SK-N-SH (cell line): ENCODE measurements at regions not wholly inside any gene's neighbourhood (a gene's known extent, or its start where the extent isn't known, plus 50 kb on each side); places are given as distances from the start of the nearest gene placed in this dataset.

ENCODE experiments used
- CTCF ChIA-PET: fragments of 300-600, 350-600 bp; formaldehyde crosslinking; extraction: SDS; loops from one replicate; lab custom pipeline; 2021; lab: Yijun Ruan, JAX
- POLR2A ChIA-PET: fragments of 350-600 bp; sonication (Branson Sonifier 250); formaldehyde crosslinking; extraction: SDS; loops from one replicate; lab custom pipeline; 2020; ENCODE audit warnings: antibody characterized with exemption, inconsistent platforms; lab: Yijun Ruan, JAX
- DNase-seq: peaks from one replicate; pipeline ENCODE4 v3.0.0; 2012
- H2AFZ ChIP-seq: fragments of 200-600 bp; sonication (generic); 2 replicates; pipeline ENCODE4 v1.8.1; 2016; ENCODE audit warnings: antibody characterized with exemption, mild to moderate bottlenecking, low read depth
- H3F3A ChIP-seq: fragments of 200-600 bp; sonication (generic); replicated peaks from 2 replicates; pipeline ENCODE3; 2016; ENCODE audit warnings: antibody characterized with exemption, mild to moderate bottlenecking; ENCODE audit not compliant: insufficient read depth
- H3K27ac ChIP-seq, 2 experiments: fragments of 200-500 bp in 1 of 2; fragments of 200-600 bp in 1 of 2; sonication (Bioruptor generic) in 1 of 2; sonication (generic), shearing (Covaris generic) in 1 of 2; 2 replicates each; pipeline versions ENCODE4 v1.5.1 to v1.6.1; 2014 to 2016; ENCODE audit warnings: low read depth in 2 of 2, inconsistent platforms in 1 of 2, low read length in 1 of 2, mild to moderate bottlenecking in 1 of 2, mixed read lengths in 1 of 2
- H3K27me3 ChIP-seq: fragments of 200-600 bp; sonication (generic), shearing (Covaris generic); 2 replicates; pipeline ENCODE4 v1.6.1; 2016; ENCODE audit warnings: mixed run types; ENCODE audit not compliant: insufficient read depth
- H3K36me3 ChIP-seq, 2 experiments: fragments of 200-500 bp in 1 of 2; fragments of 200-600 bp in 1 of 2; sonication (Bioruptor generic) in 1 of 2; sonication (generic) in 1 of 2; replicated peaks in 1 of 2; 2 replicates each; pipeline versions ENCODE3 to v1.5.1; 2014 to 2016; ENCODE audit warnings: low read length in 1 of 2, mild to moderate bottlenecking in 1 of 2; ENCODE audit not compliant: insufficient read depth in 2 of 2, control insufficient read depth in 1 of 2
- H3K4me1 ChIP-seq, 2 experiments: fragments of 200-500 bp in 1 of 2; fragments of 200-600 bp in 1 of 2; sonication (Bioruptor generic) in 1 of 2; sonication (generic), shearing (Covaris generic) in 1 of 2; 2 replicates each; pipeline versions ENCODE4 v1.5.1 to v1.6.1; 2014 to 2016; ENCODE audit warnings: low read depth in 1 of 2, low read length in 1 of 2, mixed run types in 1 of 2; ENCODE audit not compliant: insufficient read depth in 2 of 2, control insufficient read depth in 1 of 2
- H3K4me2 ChIP-seq: fragments of 200-600 bp; sonication (generic), shearing (Covaris generic); 2 replicates; pipeline ENCODE4 v1.6.1; 2017; ENCODE audit warnings: mixed run types
- H3K4me3 ChIP-seq, 2 experiments: fragments of 200-500 bp in 1 of 2; fragments of 200-600 bp in 1 of 2; sonication (Bioruptor generic) in 1 of 2; sonication (generic), shearing (Covaris generic) in 1 of 2; 2 replicates each; pipeline versions ENCODE4 v1.5.1 to v1.8.1; 2014 to 2016; ENCODE audit warnings: low read depth in 2 of 2, inconsistent platforms in 1 of 2, low read length in 1 of 2, mild to moderate bottlenecking in 1 of 2, mixed read lengths in 1 of 2, moderate library complexity in 1 of 2
- H3K79me2 ChIP-seq: fragments of 200-600 bp; sonication (generic); 2 replicates; pipeline ENCODE4 v1.8.1; 2017; ENCODE audit warnings: mild to moderate bottlenecking; ENCODE audit not compliant: insufficient read depth
- H3K9ac ChIP-seq: fragments of 200-600 bp; sonication (generic); 2 replicates; pipeline ENCODE4 v1.6.1; 2017; ENCODE audit warnings: mixed run types
- H3K9me2 ChIP-seq: fragments of 200-600 bp; sonication (generic); 2 replicates; pipeline ENCODE4 v1.6.1; 2017; ENCODE audit warnings: mixed run types
- H3K9me3 ChIP-seq: fragments of 200-600 bp; sonication (generic); 2 replicates; pipeline ENCODE4 v1.6.1; 2017; ENCODE audit warnings: mixed run types, mild to moderate bottlenecking, moderate library complexity
- H4K20me1 ChIP-seq: fragments of 200-600 bp; sonication (generic); 2 replicates; pipeline ENCODE4 v1.6.1; 2017; ENCODE audit warnings: mild to moderate bottlenecking, mixed run types; ENCODE audit not compliant: insufficient read depth
- EZH2phosphoT487 ChIP-seq: fragments of 200-600 bp; sonication (generic); IDR thresholded peaks from 2 replicates; pipeline ENCODE4 v1.6.1; 2017; ENCODE audit warnings: low read depth, mixed run types, mild to moderate bottlenecking, antibody characterized with exemption, moderate library complexity, borderline replicate concordance
- FOSL2 ChIP-seq: IDR thresholded peaks from 2 replicates; pipeline ENCODE4 v1.4.0; 2012; ENCODE audit warnings: low read depth, mild to moderate bottlenecking, moderate library complexity, borderline replicate concordance
- FOXJ3 ChIP-seq: sonication (generic); formaldehyde crosslinking; IDR thresholded peaks from 2 replicates; pipeline ENCODE4 v1.5.1; 2020; ENCODE audit warnings: mild to moderate bottlenecking, missing genetic modification reagents
- MXI1 ChIP-seq: IDR thresholded peaks from 2 replicates; pipeline ENCODE4 v1.6.1; 2012; ENCODE audit warnings: mild to moderate bottlenecking, low read depth, low read length, improper control_type of control experiment
- PBX3 ChIP-seq: IDR thresholded peaks from 2 replicates; pipeline ENCODE4; 2012
- REST ChIP-seq: IDR thresholded peaks from 2 replicates; pipeline ENCODE4 v1.6.1; 2012; ENCODE audit warnings: mild to moderate bottlenecking, low read depth, low read length, moderate library complexity
- RFX5 ChIP-seq: IDR thresholded peaks from 2 replicates; pipeline ENCODE4 v1.6.1; 2012; ENCODE audit warnings: mild to moderate bottlenecking, improper control_type of control experiment, low read length
- RXRA ChIP-seq: IDR thresholded peaks from 2 replicates; pipeline ENCODE4 v1.4.0; 2012; ENCODE audit warnings: low read depth, mild to moderate bottlenecking, borderline replicate concordance
- SIN3A ChIP-seq: IDR thresholded peaks from 2 replicates; pipeline ENCODE4 v1.6.1; 2012; ENCODE audit warnings: low read depth, mild to moderate bottlenecking, low read length, moderate library complexity, borderline replicate concordance
- SMC3 ChIP-seq: IDR thresholded peaks from 2 replicates; pipeline ENCODE4 v1.6.1; 2012; ENCODE audit warnings: low read depth, low read length, improper control_type of control experiment
- TAF1 ChIP-seq: IDR thresholded peaks from 2 replicates; pipeline ENCODE4 v1.6.1; 2012; ENCODE audit warnings: low read depth, mild to moderate bottlenecking, low read length, moderate library complexity, borderline replicate concordance
- TCF12 ChIP-seq: IDR thresholded peaks from 2 replicates; pipeline ENCODE4 v1.4.0; 2012
- USF1 ChIP-seq: IDR thresholded peaks from 2 replicates; pipeline ENCODE4 v1.4.0; 2012; ENCODE audit warnings: low read depth, borderline replicate concordance
- ZBTB33 ChIP-seq: IDR thresholded peaks from 2 replicates; pipeline ENCODE4 v1.4.0; 2012; ENCODE audit warnings: low read depth, borderline replicate concordance
- WGBS: methylation state at CpG from one replicate; pipeline ENCODE4 v1.1.6; 2017; ENCODE audit warnings: low lambda C conversion rate; 5-methylcytosine and 5-hydroxymethylcytosine counted together

- H3K4me3 ChIP-seq, result no peak overlapping the region
- H3K9me3 ChIP-seq, result no peaks in the 10 kb centered on the region
- no peaks in the 10 kb centered on the region for H3K27me3 ChIP-seq
- H3K36me3 ChIP-seq, result no peaks in the 10 kb centered on the region
- H3K4me1 ChIP-seq, result peaks cover 0 to 7% of the 10 kb centered on the region in 2 experiments; a peak in 1 of 4 replicates
- DNase-seq, result no peak
- no peak overlapping the region for H3K27ac ChIP-seq
- H2AFZ ChIP-seq, result no peak overlapping the region
- no peak overlapping the region for H3K4me2 ChIP-seq
- POLR2A ChIA-PET, result no interaction called here
- no peaks in the 10 kb centered on the region for H3F3A ChIP-seq
- TF ChIP-seq ZBTB33, result no peak
- TF ChIP-seq, all 33 proteins: peak for 0
- Histone ChIP-seq H3K79me2 (no peaks in the 10 kb centered on the region), H3K9ac (no peak overlapping the region), H3K9me2 (no peaks in the 10 kb centered on the region), H4K20me1 (no peaks in the 10 kb centered on the region)
- CTCF ChIA-PET, result no interaction called here
- WGBS, result 9% methylated on average over 5 of the region's 5 CpGs
These were observed 600.1 kb upstream of the STEAP1 start for GRCh38 chr7:89554209-89554608.

GRCh38 chr7:89559596-89559995, 594.7 kb upstream of the STEAP1 start:
- WGBS, result 32% methylated on average over 3 of the region's 3 CpGs
- H3K4me1 ChIP-seq, result no peaks in the 10 kb centered on the region; a peak in 1 of 4 replicates
- no peaks in the 10 kb centered on the region for H3K79me2 ChIP-seq
- H2AFZ ChIP-seq, result no peak overlapping the region
- POLR2A ChIA-PET, result no interaction called here
- CTCF ChIA-PET, result interaction anchor here (1.0 kb wide), 1 partner anchor 32 kb away, joined by 3 read pairs; no protein-coding TSS in a partner anchor
- H3F3A ChIP-seq, result no peaks in the 10 kb centered on the region
- no peak for TF ChIP-seq ZBTB33
- TF ChIP-seq PBX3, result no peak
- no peak for TF ChIP-seq SIN3A
- TF ChIP-seq USF1, result no peak
- TF ChIP-seq RFX5, result no peak
- no peak for TF ChIP-seq TAF1
- TF ChIP-seq FOSL2, result no peak
- no peak for TF ChIP-seq REST
- TF ChIP-seq FOXJ3 (CRISPR knock-in tag), result no peak
- no peak for TF ChIP-seq TCF12
- no peak for TF ChIP-seq RXRA
- TF ChIP-seq MXI1, result no peak
- TF ChIP-seq SMC3, result no peak
- TF ChIP-seq EZH2phosphoT487, result no peak
- no peaks in the 10 kb centered on the region for H4K20me1 ChIP-seq
- H3K4me3 ChIP-seq, result no peak overlapping the region
- H3K9ac ChIP-seq, result no peak overlapping the region
- H3K9me3 ChIP-seq, result no peaks in the 10 kb centered on the region
- no peaks in the 10 kb centered on the region for H3K36me3 ChIP-seq
- DNase-seq, result no peak
- H3K27me3 ChIP-seq, result no peaks in the 10 kb centered on the region
- no peaks in the 10 kb centered on the region for H3K9me2 ChIP-seq
- no peak overlapping the region for H3K4me2 ChIP-seq
- H3K27ac ChIP-seq, result no peak overlapping the region
